T-cell (primary cell): ENCODE measurements at regions not wholly inside any gene's neighbourhood (a gene's known extent, or its start where the extent isn't known, plus 50 kb on each side); places are given as distances from the start of the nearest gene placed in this dataset.
"Not testable (repeated sequence)": the region's sequence is repeated elsewhere in the genome, so short reads cannot be mapped to it uniquely, and the experiment has no call there.

Experiments
- ATAC-seq, 4 experiments: fragments of 200-7000 bp in 3 of 4; fragments of 150-1000 bp in 1 of 4; cut with Tn5 transposase; replicated peaks in 1 of 4; 1 replicate in 3 of 4; 2 replicates in 1 of 4; pipeline ENCODE4 v1.10.0; 2021; ENCODE audit warnings: moderate library complexity in 3 of 4, mild to moderate bottlenecking in 2 of 4, moderate number of reproducible peaks in 1 of 4
- CTCF ChIA-PET, 2 donors: fragments of 300-600 bp; sonication (Branson Sonifier 250); formaldehyde crosslinking; loops; one replicate each; lab custom pipeline; 2022; ENCODE audit warnings: antibody characterized with exemption in 2 of 2; lab: Charles Lee
- POLR2A ChIA-PET, 2 donors: fragments of 300-600 bp; sonication (Branson Sonifier 250); formaldehyde crosslinking; loops; one replicate each; lab custom pipeline; 2022; ENCODE audit warnings: antibody characterized with exemption in 2 of 2; lab: Charles Lee
- DNase-seq, 35 experiments: peaks; one replicate each; pipeline versions ENCODE4 v3.0.0 to v3.0.0-alpha.2; 2013 to 2023
- H3K27ac ChIP-seq: one replicate; pipeline ENCODE4 v1.5.1; 2013; ENCODE audit warnings: low read length
- H3K27me3 ChIP-seq, 2 experiments: replicated peaks in 1 of 2; 1 replicate in 1 of 2; 2 replicates in 1 of 2; pipeline versions ENCODE4 v1.6.1 to v1.7.0; 2013; ENCODE audit warnings: low read length in 1 of 2, mixed read lengths in 1 of 2; ENCODE audit not compliant: control insufficient read depth in 2 of 2, insufficient read depth in 2 of 2; ENCODE audit errors: extremely low read depth in 1 of 2
- H3K36me3 ChIP-seq, 2 donors: 1 replicate in 1 of 2; 2 replicates in 1 of 2; pipeline versions ENCODE4 v1.6.1 to v1.7.0; 2013; ENCODE audit warnings: low read length in 1 of 2; ENCODE audit not compliant: control insufficient read depth in 2 of 2, insufficient read depth in 1 of 2; ENCODE audit errors: extremely low read depth in 1 of 2
- H3K4me1 ChIP-seq, 2 experiments: 1 replicate in 1 of 2; 2 replicates in 1 of 2; pipeline versions ENCODE4 v1.6.1 to v1.7.0; 2013; ENCODE audit warnings: low read length in 2 of 2, mixed read lengths in 1 of 2; ENCODE audit not compliant: insufficient read depth in 2 of 2, control insufficient read depth in 1 of 2; ENCODE audit errors: extremely low read depth in 1 of 2
- H3K4me3 ChIP-seq, 2 donors: 1 replicate in 1 of 2; 2 replicates in 1 of 2; pipeline versions ENCODE4 v1.5.1 to v1.7.0; 2013; ENCODE audit warnings: mild to moderate bottlenecking in 2 of 2, low read length in 1 of 2, moderate library complexity in 1 of 2; ENCODE audit not compliant: control insufficient read depth in 1 of 2; ENCODE audit errors: extremely low read depth in 1 of 2
- H3K9me3 ChIP-seq: 2 replicates; pipeline ENCODE4 v1.7.0; 2013
- H3K27ac Mint-ChIP-seq, 2 donors: one replicate each; pipeline ENCODE4 v1.8.0; 2020 to 2021; ENCODE audit warnings: mild to moderate bottlenecking in 2 of 2, mixed read lengths in 2 of 2
- H3K27me3 Mint-ChIP-seq, 2 donors: one replicate each; pipeline ENCODE4 v1.8.0; 2021 to 2022; ENCODE audit warnings: mixed read lengths in 2 of 2
- H3K36me3 Mint-ChIP-seq: one replicate; pipeline ENCODE4 v1.8.0; 2021; ENCODE audit warnings: mixed read lengths
- H3K4me1 Mint-ChIP-seq, 3 donors: one replicate each; pipeline ENCODE4 v1.8.0; 2020 to 2022; ENCODE audit warnings: mixed read lengths in 3 of 3, mild to moderate bottlenecking in 1 of 3
- H3K4me3 Mint-ChIP-seq, 3 donors: one replicate each; pipeline ENCODE4 v1.8.0; 2020 to 2022; ENCODE audit warnings: mild to moderate bottlenecking in 3 of 3, mixed read lengths in 3 of 3, moderate library complexity in 3 of 3
- H3K9me3 Mint-ChIP-seq, 3 donors: one replicate each; pipeline ENCODE4 v1.8.0; 2020 to 2022; ENCODE audit warnings: mixed read lengths in 3 of 3
- WGBS: methylation state at CpG from one replicate; pipeline ENCODE4 v1.1.5; 2013; ENCODE audit warnings: missing lambda C conversion rate; ENCODE audit not compliant: insufficient coverage; 5-methylcytosine and 5-hydroxymethylcytosine counted together

GRCh38 chr5:44046619-44047364 lies 342.4 kb downstream of the FGF10 start:
- ATAC-seq = no peak
- CTCF ChIA-PET = no interaction called here
- Histone ChIP-seq H3K36me3 (no peaks in the 10 kb centered on the region), H3K4me1 (no peaks in the 10 kb centered on the region), H3K4me3 (no peak overlapping the region), H3K9me3 (peaks cover 2% of the 10 kb centered on the region), H3K27me3 (no peaks in the 10 kb centered on the region), H3K27ac (no peak overlapping the region)
- no peak overlapping the region for H3K27ac Mint-ChIP-seq
- peaks cover 7 to 16% (median 7%) of the 10 kb centered on the region in 3 donors for H3K9me3 Mint-ChIP-seq
- H3K4me3 Mint-ChIP-seq = no peak overlapping the region
- 74% methylated on average over 3 of the region's 6 CpGs for WGBS
- POLR2A ChIA-PET = no interaction called here
- H3K27me3 Mint-ChIP-seq = no peaks in the 10 kb centered on the region
- H3K4me1 Mint-ChIP-seq = no peaks in the 10 kb centered on the region
- DNase-seq = no peak
- no peaks in the 10 kb centered on the region for H3K36me3 Mint-ChIP-seq

- ATAC-seq, H3K4me3 Mint-ChIP-seq, H3K27me3 ChIP-seq, H3K36me3 Mint-ChIP-seq, DNase-seq, H3K36me3 ChIP-seq, H3K4me1 Mint-ChIP-seq, H3K27ac Mint-ChIP-seq, H3K4me3 ChIP-seq, H3K9me3 ChIP-seq, POLR2A ChIA-PET, H3K27ac ChIP-seq, CTCF ChIA-PET, H3K4me1 ChIP-seq, H3K27me3 Mint-ChIP-seq: not testable (repeated sequence)
- WGBS = 100% methylated on average over 1 of the region's 4 CpGs
- peaks cover 9 to 17% (median 10%) of the 10 kb centered on the region in 3 donors for H3K9me3 Mint-ChIP-seq
Observed at GRCh38 chr5:44044549-44044948, 344.7 kb downstream of the FGF10 start.

- H3K4me1 ChIP-seq = no peaks in the 10 kb centered on the region
- Mint-ChIP-seq H3K36me3 (no peaks in the 10 kb centered on the region), H3K4me3 (no peak overlapping the region), H3K27me3 (no peaks in the 10 kb centered on the region), H3K27ac (no peak overlapping the region), H3K4me1 (no peaks in the 10 kb centered on the region), H3K9me3 (peaks cover 0 to 11% (median 8%) of the 10 kb centered on the region in 3 donors)
- ChIA-PET CTCF (no interaction called here), POLR2A (no interaction called here)
- H3K4me3 ChIP-seq = no peak overlapping the region
- DNase-seq (no peak), ATAC-seq (no peak)
- WGBS = no CpG with 5 or more reads among the region's 1 CpG
- H3K36me3 ChIP-seq = no peaks in the 10 kb centered on the region
- H3K9me3 ChIP-seq = no peaks in the 10 kb centered on the region
- peaks cover 0 to 2% of the 10 kb centered on the region in 2 experiments for H3K27me3 ChIP-seq
- no peak overlapping the region for H3K27ac ChIP-seq
Observed at GRCh38 chr5:44028226-44028625, 361.0 kb downstream of the FGF10 start.

GRCh38 chr5:44022622-44023021 lies 366.6 kb downstream of the FGF10 start:
- H3K4me1 ChIP-seq = no peaks in the 10 kb centered on the region
- H3K4me1 Mint-ChIP-seq = no peaks in the 10 kb centered on the region
- CTCF ChIA-PET = no interaction called here
- no peaks in the 10 kb centered on the region for H3K9me3 ChIP-seq
- no peak overlapping the region for H3K4me3 Mint-ChIP-seq
- POLR2A ChIA-PET = no interaction called here
- ATAC-seq (no peak), DNase-seq (no peak)
- H3K27ac ChIP-seq = no peak overlapping the region
- H3K36me3 Mint-ChIP-seq = no peaks in the 10 kb centered on the region
- peaks cover 0 to 14% (median 5%) of the 10 kb centered on the region in 3 donors for H3K9me3 Mint-ChIP-seq
- H3K27me3 Mint-ChIP-seq = no peaks in the 10 kb centered on the region
- no peak overlapping the region for H3K4me3 ChIP-seq
- H3K36me3 ChIP-seq = no peaks in the 10 kb centered on the region
- H3K27ac Mint-ChIP-seq = no peak overlapping the region
- H3K27me3 ChIP-seq = no peaks in the 10 kb centered on the region

GRCh38 chr5:44011518-44011917 lies 377.7 kb downstream of the FGF10 start:
- 41% methylated on average over 2 of the region's 2 CpGs for WGBS
- peaks cover 7 to 23% (median 18%) of the 10 kb centered on the region in 3 donors for H3K9me3 Mint-ChIP-seq

GRCh38 chr5:44002381-44002901 lies 386.8 kb downstream of the FGF10 start:
- H3K27ac ChIP-seq = no peak overlapping the region
- Mint-ChIP-seq H3K27me3 (no peaks in the 10 kb centered on the region), H3K9me3 (peaks cover 5 to 13% (median 13%) of the 10 kb centered on the region in 3 donors), H3K4me3 (no peak overlapping the region), H3K27ac (no peak overlapping the region), H3K4me1 (no peaks in the 10 kb centered on the region), H3K36me3 (no peaks in the 10 kb centered on the region)
- H3K4me1 ChIP-seq = no peaks in the 10 kb centered on the region
- H3K36me3 ChIP-seq = no peaks in the 10 kb centered on the region
- DNase-seq (no peak), ATAC-seq (no peak)
- no peaks in the 10 kb centered on the region for H3K27me3 ChIP-seq
- no peak overlapping the region for H3K4me3 ChIP-seq
- CTCF ChIA-PET = no interaction called here
- no peaks in the 10 kb centered on the region for H3K9me3 ChIP-seq
- POLR2A ChIA-PET = no interaction called here

More at GRCh38 chr5:44011518-44011917, 377.7 kb downstream of the FGF10 start:
- no peaks in the 10 kb centered on the region for H3K27me3 ChIP-seq
- no peak overlapping the region for H3K4me3 ChIP-seq
- no peaks in the 10 kb centered on the region for H3K36me3 ChIP-seq
- POLR2A ChIA-PET = no interaction called here
- ATAC-seq = no peak
- Mint-ChIP-seq H3K36me3 (no peaks in the 10 kb centered on the region), H3K27ac (no peak overlapping the region), H3K4me3 (no peak overlapping the region), H3K4me1 (no peaks in the 10 kb centered on the region), H3K27me3 (no peaks in the 10 kb centered on the region)
- CTCF ChIA-PET = no interaction called here
- no peak overlapping the region for H3K27ac ChIP-seq
- peaks cover 2% of the 10 kb centered on the region for H3K9me3 ChIP-seq
- no peak for DNase-seq
- no peaks in the 10 kb centered on the region for H3K4me1 ChIP-seq
